Endothelial cell of umbilical vein (primary cell): ENCODE measurements at regions not wholly inside any gene's neighbourhood (a gene's known extent, or its start where the extent isn't known, plus 50 kb on each side); places are given as distances from the start of the nearest gene placed in this dataset.

ENCODE experiments used
- BruUV-seq: library from RNA; stranded (reverse); fragments of 400-500 nt; replicated peaks from 2 replicates; lab custom pipeline; 2021; lab: Mats Ljungman, UMichigan
- CTCF ChIA-PET: fragments of 300-600, 350-600 bp; sonication (Branson Sonifier 250); formaldehyde crosslinking; loops from one replicate; lab custom pipeline; 2021; ENCODE audit warnings: antibody characterized with exemption, inconsistent platforms; lab: Charles Lee
- POLR2A ChIA-PET: fragments of 300-600, 350-600 bp; sonication (Branson Sonifier 250); formaldehyde crosslinking; loops from one replicate; lab custom pipeline; 2021; ENCODE audit warnings: antibody characterized with exemption, inconsistent platforms; lab: Charles Lee
- DNase-seq: peaks from one replicate; pipeline ENCODE4 v3.0.0-alpha.2; 2011; ENCODE audit warnings: low read depth, low spot score
- FAIRE-seq: peaks from 2 replicates; lab custom pipeline; 2011; peaks lifted over from hg19 to GRCh38; lab: Jason Lieb, UNC
- H2AFZ ChIP-seq: 2 replicates; pipeline ENCODE4 v1.6.0; 2012; ENCODE audit warnings: low read depth, low read length, control low read depth, inconsistent platforms
- H3K27ac ChIP-seq: 2 replicates; pipeline ENCODE4 v1.5.1; 2011; ENCODE audit warnings: low read depth, mild to moderate bottlenecking, control low read depth, low read length, moderate library complexity; ENCODE audit not compliant: insufficient read depth
- H3K27me3 ChIP-seq, 2 experiments: 2 replicates each; pipeline versions ENCODE4 v1.6.0 to v1.6.1; 2011; ENCODE audit warnings: low read length in 2 of 2, mixed read lengths in 1 of 2; ENCODE audit not compliant: control insufficient read depth in 2 of 2, insufficient read depth in 2 of 2
- H3K36me3 ChIP-seq, 2 experiments: 2 replicates in 1 of 2; 3 replicates in 1 of 2; pipeline ENCODE4 v1.5.1; 2011; ENCODE audit warnings: low read length in 2 of 2, mild to moderate bottlenecking in 1 of 2, moderate library complexity in 1 of 2; ENCODE audit not compliant: control insufficient read depth in 2 of 2, insufficient read depth in 2 of 2; ENCODE audit errors: extremely low read depth in 1 of 2
- H3K4me1 ChIP-seq: 3 replicates; pipeline ENCODE4 v1.5.1; 2011; ENCODE audit warnings: mild to moderate bottlenecking, low read length; ENCODE audit not compliant: control insufficient read depth, insufficient read depth; ENCODE audit errors: extremely low read depth
- H3K4me2 ChIP-seq: 2 replicates; pipeline ENCODE4 v1.6.1; 2011; ENCODE audit warnings: low read length, control low read depth, mixed read lengths; ENCODE audit not compliant: insufficient read depth
- H3K4me3 ChIP-seq, 3 experiments: fragments of 200-600 bp in 1 of 3; sonication (generic), shearing (Covaris generic) in 1 of 3; replicated peaks in 1 of 3; 2 replicates each; pipeline ENCODE4 v1.5.1; 2011 to 2016; ENCODE audit warnings: control low read depth in 3 of 3, low read length in 3 of 3, mild to moderate bottlenecking in 2 of 3, inconsistent platforms in 1 of 3, low read depth in 1 of 3, moderate library complexity in 1 of 3; ENCODE audit not compliant: insufficient read depth in 1 of 3
- H3K79me2 ChIP-seq: 2 replicates; pipeline ENCODE4 v1.6.0; 2012; ENCODE audit warnings: low read length, inconsistent platforms; ENCODE audit not compliant: control insufficient read depth, insufficient read depth
- H3K9ac ChIP-seq: replicated peaks from 2 replicates; pipeline ENCODE3; 2011; ENCODE audit warnings: low read length, control low read depth; ENCODE audit not compliant: insufficient read depth; ENCODE audit errors: extremely low read depth
- H3K9me1 ChIP-seq: replicated peaks from 3 replicates; pipeline ENCODE4 v1.6.0; 2011; ENCODE audit warnings: mild to moderate bottlenecking, low read length; ENCODE audit not compliant: control insufficient read depth, insufficient read depth; ENCODE audit errors: extremely low read depth
- H3K9me3 ChIP-seq: replicated peaks from 2 replicates; pipeline ENCODE4 v1.5.1; 2012; ENCODE audit warnings: low read length, inconsistent platforms; ENCODE audit not compliant: control insufficient read depth, insufficient read depth
- H4K20me1 ChIP-seq: replicated peaks from 2 replicates; pipeline ENCODE3; 2011; ENCODE audit warnings: mild to moderate bottlenecking, low read length; ENCODE audit not compliant: control insufficient read depth, insufficient read depth; ENCODE audit errors: extremely low read depth
- CTCF ChIP-seq, 2 donors: IDR thresholded peaks; 1 replicate in 1 of 2; 2 replicates in 1 of 2; pipeline ENCODE4 v1.5.1; 2011; ENCODE audit warnings: low read length in 2 of 2, mild to moderate bottlenecking in 2 of 2, moderate library complexity in 2 of 2, control low read depth in 1 of 2, inconsistent platforms in 1 of 2, low read depth in 1 of 2; ENCODE audit not compliant: insufficient read depth in 1 of 2; ENCODE audit errors: extremely low read depth in 1 of 2
- EZH2 ChIP-seq: IDR thresholded peaks from 2 replicates; pipeline ENCODE4 v1.6.1; 2012; ENCODE audit warnings: borderline replicate concordance, low read depth, mild to moderate bottlenecking, moderate library complexity, low read length, inconsistent platforms; ENCODE audit not compliant: severe bottlenecking
- FOS ChIP-seq: IDR thresholded peaks from 2 replicates; pipeline ENCODE4 v1.6.1; 2011; ENCODE audit warnings: mild to moderate bottlenecking, low read length, moderate library complexity, borderline replicate concordance; ENCODE audit not compliant: insufficient read depth
- GATA2 ChIP-seq: IDR thresholded peaks from 2 replicates; pipeline ENCODE4 v1.7.0; 2011; ENCODE audit warnings: low read depth, mild to moderate bottlenecking, moderate library complexity, mixed read lengths, low read length; ENCODE audit not compliant: insufficient read length, insufficient read depth
- JUN ChIP-seq: IDR thresholded peaks from 2 replicates; pipeline ENCODE4 v1.6.1; 2011; ENCODE audit warnings: borderline replicate concordance, low read depth; ENCODE audit not compliant: insufficient read length, insufficient read depth
- MYC ChIP-seq: IDR thresholded peaks from one replicate; pipeline ENCODE4 v1.6.1; 2011; ENCODE audit warnings: mild to moderate bottlenecking, low read depth, low read length
- POLR2A ChIP-seq: IDR thresholded peaks from 2 replicates; pipeline ENCODE4 v1.6.1; 2012; ENCODE audit warnings: low read depth, mild to moderate bottlenecking, control low read depth, low read length
- POLR2AphosphoS5 ChIP-seq: IDR thresholded peaks from 2 replicates; pipeline ENCODE4 v1.6.1; 2012; ENCODE audit warnings: low read depth, mild to moderate bottlenecking, control low read depth, low read length, moderate library complexity; ENCODE audit not compliant: insufficient read depth
- dilution Hi-C: fragments of 300-500 bp; cut with MboI; formaldehyde crosslinking; loops from one replicate; pipeline ENCODE4 v1.15.0; 2019; ENCODE audit warnings: low sequenced_read_pairs; ENCODE audit not compliant: extremely low pct_ligation_motif_present
- intact Hi-C: fragments of 100-400 bp; cut with micrococcal nuclease; formaldehyde crosslinking; loops from one replicate; pipeline ENCODE4 v1.10.0; 2022
- TF ChIP-seq, protein P1 (sequence below): IDR thresholded peaks from 2 replicates; pipeline ENCODE4 v1.6.1; 2011; ENCODE audit not compliant: insufficient read depth, insufficient read length

- no peak overlapping the region for H3K4me3 ChIP-seq
- no peaks in the 10 kb centered on the region for H3K9me1 ChIP-seq
- no peaks in the 10 kb centered on the region for H3K27me3 ChIP-seq
- no peaks in the 10 kb centered on the region for H4K20me1 ChIP-seq
- no peak overlapping the region for H3K4me2 ChIP-seq
- no TSS peak for BruUV-seq
- no peak overlapping the region for H3K9ac ChIP-seq
- no peaks in the 10 kb centered on the region for H3K36me3 ChIP-seq
- dilution Hi-C loops (no loop called here), intact Hi-C loops (loop anchor here (10.0 kb wide), 1 partner anchor 476 kb away; no protein-coding TSS in a partner anchor)
- CTCF ChIA-PET = no interaction called here
- POLR2A ChIA-PET = no interaction called here
- no peak for TF ChIP-seq MYC
- no peak for TF ChIP-seq POLR2AphosphoS5
- no peak for TF ChIP-seq GATA2
- TF ChIP-seq, protein P1, sequence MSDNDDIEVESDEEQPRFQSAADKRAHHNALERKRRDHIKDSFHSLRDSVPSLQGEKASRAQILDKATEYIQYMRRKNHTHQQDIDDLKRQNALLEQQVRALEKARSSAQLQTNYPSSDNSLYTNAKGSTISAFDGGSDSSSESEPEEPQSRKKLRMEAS = no peak
- TF ChIP-seq EZH2 = no peak
- TF ChIP-seq JUN = no peak
- TF ChIP-seq FOS = no peak
- no peak for TF ChIP-seq CTCF (IDR thresholded peaks at IDR 0.05; ENCODE audit: extremely low read depth in 1 of 2, insufficient read depth in 1 of 2, low read depth in 1 of 2, low read length in 2 of 2)
- TF ChIP-seq POLR2A = no peak
- DNase-seq = no peak
- no peaks in the 10 kb centered on the region for H3K79me2 ChIP-seq
- H3K9me3 ChIP-seq = no peaks in the 10 kb centered on the region
- H3K4me1 ChIP-seq = peaks cover 8% of the 10 kb centered on the region
- peak; percentile 48 for FAIRE-seq
- no peak overlapping the region for H2AFZ ChIP-seq
- no peak overlapping the region for H3K27ac ChIP-seq
Measured at GRCh38 chr1:218810306-218810705, 363.4 kb upstream of the LYPLAL1 start.
